ENCODE measurements at regions not wholly inside any gene's neighbourhood (a gene's known extent, or its start where the extent isn't known, plus 50 kb on each side); places are given as distances from the start of the nearest gene placed in this dataset.
"Not testable (repeated sequence)": the region's sequence is repeated elsewhere in the genome, so short reads cannot be mapped to it uniquely, and the experiment has no call there.

DNA sequence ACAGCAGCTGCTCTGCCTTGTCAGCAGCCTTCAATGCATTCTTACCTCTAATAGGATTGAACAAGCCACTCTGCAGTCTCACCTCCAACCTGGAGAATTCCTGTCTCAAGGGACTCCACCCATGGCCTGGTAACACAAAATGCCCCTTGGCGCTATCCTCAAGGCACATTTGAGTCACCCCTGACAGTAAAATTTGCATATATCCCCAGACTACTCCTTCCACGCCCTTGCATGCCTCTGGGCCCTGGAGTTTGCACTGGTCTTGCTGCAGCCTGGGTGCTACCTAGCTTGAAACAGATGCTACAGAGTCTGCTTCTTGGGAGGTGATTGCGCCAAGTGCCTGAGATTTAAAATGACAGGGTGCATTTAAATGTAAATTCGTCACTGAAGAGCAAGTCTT lies 391.4 kb upstream of the MAF start:
- Histone ChIP-seq H3K4me3 (no peak overlapping the region), H3K9me3 (no peaks in the 10 kb centered on the region), H3K27ac (no peak overlapping the region), H3K4me1 (peaks cover 0 to 7% (median 2%) of the 10 kb centered on the region in 4 donors), H3K27me3 (no peaks in the 10 kb centered on the region), H3K36me3 (no peaks in the 10 kb centered on the region)
- TF ChIP-seq POLR2A (IDR thresholded peaks at IDR 0.05), result no peak
- TF ChIP-seq EP300 (IDR thresholded peaks at IDR 0.05), result no peak
- TF ChIP-seq POLR2AphosphoS5 (IDR thresholded peaks at IDR 0.05), result no peak
- TF ChIP-seq, protein P1, sequence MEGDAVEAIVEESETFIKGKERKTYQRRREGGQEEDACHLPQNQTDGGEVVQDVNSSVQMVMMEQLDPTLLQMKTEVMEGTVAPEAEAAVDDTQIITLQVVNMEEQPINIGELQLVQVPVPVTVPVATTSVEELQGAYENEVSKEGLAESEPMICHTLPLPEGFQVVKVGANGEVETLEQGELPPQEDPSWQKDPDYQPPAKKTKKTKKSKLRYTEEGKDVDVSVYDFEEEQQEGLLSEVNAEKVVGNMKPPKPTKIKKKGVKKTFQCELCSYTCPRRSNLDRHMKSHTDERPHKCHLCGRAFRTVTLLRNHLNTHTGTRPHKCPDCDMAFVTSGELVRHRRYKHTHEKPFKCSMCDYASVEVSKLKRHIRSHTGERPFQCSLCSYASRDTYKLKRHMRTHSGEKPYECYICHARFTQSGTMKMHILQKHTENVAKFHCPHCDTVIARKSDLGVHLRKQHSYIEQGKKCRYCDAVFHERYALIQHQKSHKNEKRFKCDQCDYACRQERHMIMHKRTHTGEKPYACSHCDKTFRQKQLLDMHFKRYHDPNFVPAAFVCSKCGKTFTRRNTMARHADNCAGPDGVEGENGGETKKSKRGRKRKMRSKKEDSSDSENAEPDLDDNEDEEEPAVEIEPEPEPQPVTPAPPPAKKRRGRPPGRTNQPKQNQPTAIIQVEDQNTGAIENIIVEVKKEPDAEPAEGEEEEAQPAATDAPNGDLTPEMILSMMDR (IDR thresholded peaks at IDR 0.05), result no peak
- no peak for DNase-seq
- intact Hi-C loops (cut with DNase I), result no loop called here
- WGBS, 2 donors, result 87 to 88% methylated on average over 4 of the region's 4 CpGs

DNA sequence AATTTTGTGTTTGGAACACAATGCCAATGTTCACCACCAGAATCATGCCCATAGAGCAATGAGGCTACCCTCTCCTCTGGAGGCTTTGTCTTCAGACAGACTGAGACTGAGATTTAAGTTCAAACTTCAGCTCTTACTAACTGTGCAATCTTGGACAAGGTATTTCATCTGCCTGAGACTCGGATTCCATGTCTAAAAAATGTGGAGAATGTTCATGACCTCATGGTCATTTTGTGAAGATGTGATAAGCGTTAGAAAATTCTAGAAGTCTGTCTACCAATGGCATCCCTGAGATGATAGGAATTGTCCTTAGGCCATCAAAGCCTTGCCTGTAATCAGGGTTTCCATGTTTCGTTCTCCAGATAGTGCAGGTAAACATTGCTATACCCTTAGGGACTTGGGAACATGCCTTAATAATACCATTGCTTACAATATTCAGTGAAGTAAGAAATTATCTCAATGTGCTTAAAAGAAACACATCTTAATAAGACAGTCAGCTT lies 388.2 kb upstream of the MAF start:
- TF ChIP-seq EP300 (IDR thresholded peaks at IDR 0.05), result no peak
- no peak for TF ChIP-seq POLR2A (IDR thresholded peaks at IDR 0.05)
- TF ChIP-seq, protein P1 (IDR thresholded peaks at IDR 0.05), result no peak
- no peak for TF ChIP-seq POLR2AphosphoS5 (IDR thresholded peaks at IDR 0.05)
- intact Hi-C loops (cut with DNase I), result no loop called here
- Histone ChIP-seq H3K36me3 (no peaks in the 10 kb centered on the region), H3K4me1 (peaks cover 0 to 4% (median 0%) of the 10 kb centered on the region in 4 donors), H3K9me3 (no peaks in the 10 kb centered on the region), H3K4me3 (no peak overlapping the region), H3K27ac (no peak overlapping the region), H3K27me3 (no peaks in the 10 kb centered on the region)
- DNase-seq, result no peak
- WGBS, 2 donors, result 85 to 87% methylated on average over 3 of the region's 3 CpGs

DNA sequence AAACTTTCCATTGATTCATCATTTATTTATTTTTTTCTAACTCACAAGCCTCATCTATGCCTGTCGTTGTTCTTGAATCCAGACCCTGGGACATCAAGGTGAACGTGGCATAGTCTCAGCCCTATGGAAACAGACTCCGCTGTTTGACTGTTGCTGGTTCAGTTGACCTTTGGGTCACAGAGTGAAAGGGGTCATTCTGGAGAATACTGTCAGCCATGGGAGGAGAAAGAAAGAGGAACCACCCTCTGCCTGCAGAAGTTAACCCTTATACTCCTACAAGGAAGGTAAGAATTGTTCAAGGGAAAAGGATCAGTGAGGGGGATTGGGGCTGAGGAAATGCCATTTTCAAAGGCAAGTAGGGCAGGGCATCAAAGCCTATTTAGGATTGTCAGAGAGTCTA lies 387.6 kb upstream of the MAF start:
- Histone ChIP-seq H3K4me1 (peaks cover 0 to 4% (median 0%) of the 10 kb centered on the region in 4 donors), H3K9me3 (no peaks in the 10 kb centered on the region), H3K4me3 (no peak overlapping the region), H3K36me3 (no peaks in the 10 kb centered on the region), H3K27me3 (no peaks in the 10 kb centered on the region), H3K27ac (no peak overlapping the region)
- WGBS, 2 donors, result 94% methylated on average over 3 of the region's 3 CpGs
- TF ChIP-seq, protein P1 (IDR thresholded peaks at IDR 0.05), result no peak
- no peak for TF ChIP-seq POLR2A (IDR thresholded peaks at IDR 0.05)
- intact Hi-C loops (cut with DNase I), result no loop called here
- DNase-seq, result no peak

DNA sequence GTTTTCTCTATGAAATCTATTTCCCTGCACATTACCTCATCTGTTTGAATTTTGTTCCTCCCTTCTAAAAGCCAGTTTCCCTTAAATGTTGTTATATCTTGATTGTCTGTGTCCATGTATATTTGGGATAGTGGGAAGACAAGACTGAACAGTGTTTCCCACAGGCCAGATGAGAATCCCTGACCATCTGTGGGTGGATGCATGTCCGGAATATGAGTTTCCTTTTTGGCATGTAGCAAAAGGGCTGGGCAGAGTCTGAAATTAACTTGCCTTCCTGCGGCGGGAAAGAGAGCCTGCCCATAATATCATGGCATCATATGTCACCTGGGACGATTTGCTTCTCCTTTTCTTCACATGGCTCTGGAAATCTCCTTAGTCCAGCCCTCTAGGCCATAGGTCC lies 385.8 kb upstream of the MAF start:
- H3K9me3 ChIP-seq, result no peaks in the 10 kb centered on the region
- H3K4me3 ChIP-seq, result no peak overlapping the region
- no peaks in the 10 kb centered on the region for H3K36me3 ChIP-seq
- H3K27ac ChIP-seq, result no peak overlapping the region
- peaks cover 0 to 4% (median 0%) of the 10 kb centered on the region in 4 donors for H3K4me1 ChIP-seq
- no peak for TF ChIP-seq EP300 (IDR thresholded peaks at IDR 0.05)
- TF ChIP-seq POLR2AphosphoS5 (IDR thresholded peaks at IDR 0.05), result no peak
- TF ChIP-seq, protein P1 (IDR thresholded peaks at IDR 0.05), result no peak
- TF ChIP-seq POLR2A (IDR thresholded peaks at IDR 0.05), result no peak
- 87 to 91% methylated on average over 4 of the region's 4 CpGs for WGBS, 2 donors
- intact Hi-C loops (cut with DNase I), result no loop called here
- no peak for DNase-seq
- no peaks in the 10 kb centered on the region for H3K27me3 ChIP-seq

DNA sequence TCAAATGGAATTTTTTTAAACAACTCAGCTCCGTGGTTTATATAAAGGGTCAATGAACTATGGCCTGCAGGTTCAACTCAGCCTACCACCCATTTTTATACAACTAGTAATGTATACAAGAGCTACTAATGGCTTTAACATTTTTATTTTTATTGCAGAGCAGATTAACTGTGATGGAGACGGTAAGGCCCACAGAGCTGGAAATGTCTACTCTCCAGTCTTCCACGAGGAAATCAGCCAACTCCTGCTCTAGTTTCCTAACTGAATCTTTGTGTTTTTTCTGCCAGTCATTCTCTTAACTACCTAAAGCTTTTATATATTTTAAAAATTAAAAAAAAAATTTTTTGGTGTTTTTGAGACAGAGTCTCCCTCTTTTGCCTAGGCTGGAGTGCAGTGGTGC lies 385.1 kb upstream of the MAF start:
- intact Hi-C loops (cut with DNase I), result no loop called here
- DNase-seq, result no peak
- H3K4me1 ChIP-seq, result peaks cover 0 to 4% (median 0%) of the 10 kb centered on the region in 4 donors
- H3K27me3 ChIP-seq, result no peaks in the 10 kb centered on the region
- H3K9me3 ChIP-seq, result no peaks in the 10 kb centered on the region
- no peaks in the 10 kb centered on the region for H3K36me3 ChIP-seq
- no peak overlapping the region for H3K4me3 ChIP-seq
- H3K27ac ChIP-seq, result no peak overlapping the region
- 64 to 80% methylated on average over 3 of the region's 3 CpGs for WGBS, 2 donors
- TF ChIP-seq POLR2A (IDR thresholded peaks at IDR 0.05), result no peak
- no peak for TF ChIP-seq POLR2AphosphoS5 (IDR thresholded peaks at IDR 0.05)
- no peak for TF ChIP-seq EP300 (IDR thresholded peaks at IDR 0.05)
- TF ChIP-seq, protein P1 (IDR thresholded peaks at IDR 0.05), result no peak

DNA sequence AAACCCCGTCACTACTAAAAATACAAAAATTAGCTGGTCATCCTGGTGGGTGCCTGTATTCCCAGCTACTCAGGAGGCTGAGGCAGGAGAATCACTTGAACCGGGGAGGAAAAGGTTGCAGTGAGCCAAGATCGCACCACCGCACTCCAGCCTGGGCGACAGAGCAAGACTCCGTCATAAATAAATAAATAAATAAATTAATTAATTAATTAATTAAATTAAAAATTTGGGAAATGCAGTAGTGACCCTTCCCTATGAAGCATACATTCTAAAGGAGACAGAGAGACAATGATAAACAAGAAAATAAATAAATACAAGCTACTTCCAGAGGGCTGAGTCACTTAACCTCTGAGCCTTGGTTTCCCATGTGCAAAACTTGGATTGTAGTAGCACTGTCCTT lies 383.6 kb upstream of the MAF start:
- H3K4me3 ChIP-seq; DNase-seq; H3K36me3 ChIP-seq; H3K27me3 ChIP-seq; H3K27ac ChIP-seq; H3K4me1 ChIP-seq; intact Hi-C loops (cut with DNase I); H3K9me3 ChIP-seq: not testable (repeated sequence)
- 94 to 95% methylated on average over 6 of the region's 6 CpGs for WGBS, 2 donors
